CD4-positive, alpha-beta T cell treated with Interleukin-1 beta for 1 hour (primary cell): ENCODE measurements at regions not wholly inside any gene's neighbourhood (a gene's known extent, or its start where the extent isn't known, plus 50 kb on each side); places are given as distances from the start of the nearest gene placed in this dataset.
"Not testable (repeated sequence)": the region's sequence is repeated elsewhere in the genome, so short reads cannot be mapped to it uniquely, and the experiment has no call there.

Experiments
- DNase-seq, 2 donors: peaks; one replicate each; pipeline ENCODE4 v3.0.0-alpha.2; 2020 to 2022

GRCh38 chr9:20237686-20238085 lies 384.6 kb downstream of the MLLT3 start:
- DNase-seq = no peak

- DNase-seq = no peak
Observed at GRCh38 chr9:20236676-20237075, 385.6 kb downstream of the MLLT3 start.

- not testable (repeated sequence) for DNase-seq
Observed at GRCh38 chr9:20235206-20235605, 387.1 kb downstream of the MLLT3 start.

- DNase-seq = no peak
Observed at GRCh38 chr9:20228096-20228495, 394.2 kb downstream of the MLLT3 start.

- no peak for DNase-seq
Observed at GRCh38 chr9:20227166-20227874, 395.0 kb downstream of the MLLT3 start.

- no peak for DNase-seq
Observed at GRCh38 chr9:20226345-20226744, 396.0 kb downstream of the MLLT3 start.

GRCh38 chr9:20225826-20226225 lies 396.5 kb downstream of the MLLT3 start:
- DNase-seq = no peak

- DNase-seq = no peak
Observed at GRCh38 chr9:20224756-20225155, 397.5 kb downstream of the MLLT3 start.

- no peak for DNase-seq
Observed at GRCh38 chr9:20220286-20220685, 402.0 kb downstream of the MLLT3 start.

- DNase-seq = no peak
Observed at GRCh38 chr9:20219437-20219836, 402.9 kb downstream of the MLLT3 start.

- DNase-seq = no peak
Observed at GRCh38 chr9:20217596-20217995, 404.7 kb downstream of the MLLT3 start.

- DNase-seq = no peak
Observed at GRCh38 chr9:20216438-20216837, 405.9 kb downstream of the MLLT3 start.

- DNase-seq = no peak
Observed at GRCh38 chr9:20215552-20215951, 406.7 kb downstream of the MLLT3 start.

- no peak for DNase-seq
Observed at GRCh38 chr9:20212806-20213205, 409.5 kb downstream of the MLLT3 start.

- peak; percentile 18 to 31 for DNase-seq
Observed at GRCh38 chr9:20209391-20210340, 412.6 kb downstream of the MLLT3 start.

- no peak for DNase-seq
Observed at GRCh38 chr9:20208961-20209371, 413.3 kb downstream of the MLLT3 start.

GRCh38 chr9:20208226-20208625 lies 414.1 kb downstream of the MLLT3 start:
- DNase-seq = no peak

GRCh38 chr9:20207176-20207575 lies 415.1 kb downstream of the MLLT3 start:
- no peak for DNase-seq

GRCh38 chr9:20205821-20206220 lies 416.5 kb downstream of the MLLT3 start:
- DNase-seq = no peak

- DNase-seq = no peak
Observed at GRCh38 chr9:20200991-20201431, 412.2 kb upstream of the SLC24A2 start.

GRCh38 chr9:20200581-20200980 lies 411.7 kb upstream of the SLC24A2 start:
- DNase-seq = no peak

- DNase-seq = no peak
Observed at GRCh38 chr9:20199111-20199510, 410.3 kb upstream of the SLC24A2 start.

GRCh38 chr9:20197976-20198685 lies 409.3 kb upstream of the SLC24A2 start:
- no peak for DNase-seq
